ENCODE measurements at regions not wholly inside any gene's neighbourhood (a gene's known extent, or its start where the extent isn't known, plus 50 kb on each side); places are given as distances from the start of the nearest gene placed in this dataset.

GRCh38 chr6:130661077-130661476 is 166.1 kb upstream of the SMLR1 start:
- no peak overlapping the region for H3K4me3 Mint-ChIP-seq
- no peaks in the 10 kb centered on the region for H3K9me3 Mint-ChIP-seq
- Histone ChIP-seq H3K27ac (ENCODE audit: low read depth, low read length) (no peak overlapping the region), H3K4me1 (ENCODE audit: control insufficient read depth, insufficient read depth, low read length) (no peaks in the 10 kb centered on the region), H3K9me3 (ENCODE audit: control insufficient read depth, low read length) (no peaks in the 10 kb centered on the region), H3K9ac (ENCODE audit: extremely low read depth, low read length, poor library complexity, severe bottlenecking) (no peak overlapping the region), H3K36me3 (ENCODE audit: control insufficient read depth, insufficient read depth, low read length) (no peaks in the 10 kb centered on the region), H3K27me3 (ENCODE audit: control insufficient read depth, insufficient read depth, low read length, poor library complexity, severe bottlenecking) (no peaks in the 10 kb centered on the region), H3K4me3 (ENCODE audit: low read length) (no peak overlapping the region)
- no peak for TF ChIP-seq CTCF (conservative IDR thresholded peaks at IDR 0.05)
- WGBS, 2 experiments (ENCODE audit: insufficient coverage in 1 of 2, insufficient read length in 1 of 2), result 94 to 96% methylated on average over 2 to 4 of the region's 4 CpGs
- no peaks in the 10 kb centered on the region for H3K36me3 Mint-ChIP-seq (ENCODE audit: low read depth)
- H3K27me3 Mint-ChIP-seq (ENCODE audit: insufficient read depth), result no peaks in the 10 kb centered on the region
- H3K27ac Mint-ChIP-seq, result no peak overlapping the region
- H3K4me1 Mint-ChIP-seq, result no peaks in the 10 kb centered on the region
- no peak for DNase-seq

DNA sequence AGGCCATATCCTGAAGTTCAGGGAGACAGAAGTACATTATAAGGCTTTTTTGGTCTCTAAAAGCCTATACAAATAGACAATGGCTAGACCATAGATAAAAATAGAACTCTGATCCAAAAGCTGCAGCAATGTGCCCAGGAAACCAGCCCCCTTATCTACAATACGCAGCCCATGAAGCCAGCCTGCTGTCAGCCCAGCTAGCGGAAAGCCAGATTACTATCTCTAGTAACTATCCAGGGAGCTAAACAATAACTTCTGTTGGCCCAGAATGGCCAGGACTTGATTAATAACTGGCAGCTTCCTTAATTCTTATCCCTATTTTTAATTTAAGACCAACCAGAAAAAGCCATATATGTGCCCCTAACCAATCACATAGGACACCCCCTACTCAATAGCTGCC is 160.4 kb upstream of the SMLR1 start:
- WGBS, 2 experiments (ENCODE audit: insufficient coverage in 1 of 2, insufficient read length in 1 of 2), result 96 to 100% methylated on average over 2 of the region's 2 CpGs

GRCh38 chr6:130670142-130670541 is 157.1 kb upstream of the SMLR1 start:
- Mint-ChIP-seq H3K4me3 (no peak overlapping the region), H3K27ac (no peak overlapping the region), H3K9me3 (no peaks in the 10 kb centered on the region), H3K27me3 (ENCODE audit: insufficient read depth) (no peaks in the 10 kb centered on the region), H3K4me1 (no peaks in the 10 kb centered on the region), H3K36me3 (ENCODE audit: low read depth) (no peaks in the 10 kb centered on the region)
- no peak for TF ChIP-seq CTCF (conservative IDR thresholded peaks at IDR 0.05)
- no peak for DNase-seq
- no peak overlapping the region for H3K27ac ChIP-seq (ENCODE audit: low read depth, low read length)
- no peaks in the 10 kb centered on the region for H3K4me1 ChIP-seq (ENCODE audit: control insufficient read depth, insufficient read depth, low read length)
- no peaks in the 10 kb centered on the region for H3K9me3 ChIP-seq (ENCODE audit: control insufficient read depth, low read length)
- no peak overlapping the region for H3K4me3 ChIP-seq (ENCODE audit: low read length)
- no peaks in the 10 kb centered on the region for H3K36me3 ChIP-seq (ENCODE audit: control insufficient read depth, insufficient read depth, low read length)
- no peaks in the 10 kb centered on the region for H3K27me3 ChIP-seq (ENCODE audit: control insufficient read depth, insufficient read depth, low read length, poor library complexity, severe bottlenecking)
- no peak overlapping the region for H3K9ac ChIP-seq (ENCODE audit: extremely low read depth, low read length, poor library complexity, severe bottlenecking)
- 70 to 81% methylated on average over 6 of the region's 6 CpGs for WGBS, 2 experiments (ENCODE audit: insufficient coverage in 1 of 2, insufficient read length in 1 of 2)

More for the DNA sequence above, 160.4 kb upstream of the SMLR1 start:
- Mint-ChIP-seq H3K36me3 (ENCODE audit: low read depth) (no peaks in the 10 kb centered on the region), H3K4me1 (no peaks in the 10 kb centered on the region), H3K9me3 (no peaks in the 10 kb centered on the region), H3K27ac (no peak overlapping the region), H3K27me3 (ENCODE audit: insufficient read depth) (no peaks in the 10 kb centered on the region), H3K4me3 (no peak overlapping the region)
- no peak for DNase-seq
- Histone ChIP-seq H3K9ac (ENCODE audit: extremely low read depth, low read length, poor library complexity, severe bottlenecking) (no peak overlapping the region), H3K4me1 (ENCODE audit: control insufficient read depth, insufficient read depth, low read length) (no peaks in the 10 kb centered on the region), H3K27ac (ENCODE audit: low read depth, low read length) (no peak overlapping the region), H3K36me3 (ENCODE audit: control insufficient read depth, insufficient read depth, low read length) (no peaks in the 10 kb centered on the region), H3K27me3 (ENCODE audit: control insufficient read depth, insufficient read depth, low read length, poor library complexity, severe bottlenecking) (no peaks in the 10 kb centered on the region), H3K9me3 (ENCODE audit: control insufficient read depth, low read length) (no peaks in the 10 kb centered on the region), H3K4me3 (ENCODE audit: low read length) (no peak overlapping the region)
- no peak for TF ChIP-seq CTCF (conservative IDR thresholded peaks at IDR 0.05)
